ENCODE measurements at regions not wholly inside any gene's neighbourhood (a gene's known extent, or its start where the extent isn't known, plus 50 kb on each side); places are given as distances from the start of the nearest gene placed in this dataset.

- TF ChIP-seq EP300 (IDR thresholded peaks at IDR 0.05; ENCODE audit: low read depth): no peak
- TF ChIP-seq CTCF (IDR thresholded peaks at IDR 0.05): no peak
Measured at GRCh38 chr16:64144617-64145016, 977.2 kb downstream of the CDH11 start.

All from transverse colon (tissue), 3 donors.